Gastrocnemius medialis (tissue), 4 donors: ENCODE measurements at regions not wholly inside any gene's neighbourhood (a gene's known extent, or its start where the extent isn't known, plus 50 kb on each side); places are given as distances from the start of the nearest gene placed in this dataset.

Experiments
- CTCF ChIP-seq, 5 experiments: fragments of 450-650 bp in 3 of 5; fragments of 200-600 bp in 2 of 5; sonication (generic) in 2 of 5; IDR thresholded peaks in 4 of 5; conservative IDR thresholded peaks in 1 of 5; 1 replicate in 4 of 5; 2 replicates in 1 of 5; pipeline ENCODE4 v1.5.1; 2016 to 2019; ENCODE audit warnings: antibody characterized with exemption in 5 of 5, mild to moderate bottlenecking in 3 of 5, moderate library complexity in 3 of 5
- POLR2A ChIP-seq, 2 donors: fragments of 450-650 bp; IDR thresholded peaks; one replicate each; pipeline ENCODE4 v1.6.1; 2017; ENCODE audit warnings: antibody characterized with exemption in 2 of 2, mild to moderate bottlenecking in 2 of 2, moderate library complexity in 2 of 2

- TF ChIP-seq CTCF (IDR thresholded peaks at IDR 0.05 in 4 of 5, conservative IDR thresholded peaks at IDR 0.05 in 1 of 5), result no peak
- TF ChIP-seq POLR2A (IDR thresholded peaks at IDR 0.05), result no peak
Observed at GRCh38 chr13:97540696-97541095, 106.7 kb downstream of the RAP2A start.
